NT2/D1 (cell line): ENCODE measurements at regions not wholly inside any gene's neighbourhood (a gene's known extent, or its start where the extent isn't known, plus 50 kb on each side); places are given as distances from the start of the nearest gene placed in this dataset.
A peak's percentile ranks its signal among the peaks of the same experiment; 100 is the strongest.

Experiments used
- DNase-seq: peaks from one replicate; pipeline ENCODE4 v3.0.0-alpha.2; 2011; ENCODE audit warnings: low read depth, low spot score
- H3K27me3 ChIP-seq: 2 replicates; pipeline ENCODE4 v1.6.0; 2011; ENCODE audit warnings: mild to moderate bottlenecking; ENCODE audit not compliant: insufficient read length, insufficient read depth
- H3K36me3 ChIP-seq: 2 replicates; pipeline ENCODE4 v1.6.1; 2011; ENCODE audit warnings: mild to moderate bottlenecking, low read length, mixed read lengths; ENCODE audit not compliant: insufficient read depth, insufficient read length
- H3K4me1 ChIP-seq: 2 replicates; pipeline ENCODE4 v1.5.1; 2011; ENCODE audit not compliant: insufficient read depth, insufficient read length
- H3K4me3 ChIP-seq: 2 replicates; pipeline ENCODE4 v1.5.1; 2011; ENCODE audit warnings: low read depth; ENCODE audit not compliant: insufficient read length
- H3K9ac ChIP-seq: 2 replicates; pipeline ENCODE4 v1.6.0; 2011; ENCODE audit warnings: low read depth; ENCODE audit not compliant: insufficient read length
- H3K9me3 ChIP-seq: 2 replicates; pipeline ENCODE4 v1.5.1; 2011; ENCODE audit warnings: mild to moderate bottlenecking, low read length; ENCODE audit not compliant: insufficient read depth
- SUZ12 ChIP-seq: IDR thresholded peaks from 2 replicates; pipeline ENCODE4 v1.6.1; 2011; ENCODE audit not compliant: insufficient read length, insufficient read depth; ENCODE audit errors: extremely low read depth
- YY1 ChIP-seq: IDR thresholded peaks from 2 replicates; pipeline ENCODE4 v1.6.1; 2011; ENCODE audit not compliant: insufficient read length, insufficient read depth
- ZNF274 ChIP-seq: IDR thresholded peaks from 2 replicates; pipeline ENCODE4 v1.6.1; 2011; ENCODE audit warnings: mild to moderate bottlenecking, low read depth, low read length

DNA sequence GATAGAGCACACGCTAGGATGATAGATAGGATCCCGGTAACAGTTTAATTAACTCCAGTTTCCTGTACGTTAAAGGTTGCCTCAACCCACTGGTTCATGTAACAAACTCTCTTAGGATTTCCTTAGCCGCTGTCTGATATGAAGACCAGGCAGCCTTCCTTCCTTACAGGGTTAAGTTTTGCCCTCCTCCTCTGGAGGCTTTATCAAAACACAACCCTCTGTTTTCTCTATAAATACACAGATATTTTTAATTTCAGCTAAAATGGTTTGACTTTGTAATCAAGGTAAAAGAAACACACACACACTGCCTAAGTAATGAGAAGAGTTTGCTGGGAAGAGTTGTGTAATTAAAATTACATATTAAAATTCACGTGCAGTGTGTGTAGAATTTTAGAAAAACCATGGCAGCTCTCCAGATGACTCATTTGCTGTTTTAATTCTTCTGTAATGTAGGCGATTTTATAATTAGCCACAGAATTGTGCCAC, 369.8 kb downstream of the CSNK1G3 start:
- H3K9me3 ChIP-seq = no peaks in the 10 kb centered on the region
- no peak overlapping the region for H3K4me3 ChIP-seq
- no peak for DNase-seq
- H3K36me3 ChIP-seq = no peaks in the 10 kb centered on the region
- TF ChIP-seq YY1 = no peak
- no peak for TF ChIP-seq SUZ12
- no peak for TF ChIP-seq ZNF274
- H3K27me3 ChIP-seq = no peaks in the 10 kb centered on the region
- no peaks in the 10 kb centered on the region for H3K4me1 ChIP-seq
- no peak overlapping the region for H3K9ac ChIP-seq

DNA sequence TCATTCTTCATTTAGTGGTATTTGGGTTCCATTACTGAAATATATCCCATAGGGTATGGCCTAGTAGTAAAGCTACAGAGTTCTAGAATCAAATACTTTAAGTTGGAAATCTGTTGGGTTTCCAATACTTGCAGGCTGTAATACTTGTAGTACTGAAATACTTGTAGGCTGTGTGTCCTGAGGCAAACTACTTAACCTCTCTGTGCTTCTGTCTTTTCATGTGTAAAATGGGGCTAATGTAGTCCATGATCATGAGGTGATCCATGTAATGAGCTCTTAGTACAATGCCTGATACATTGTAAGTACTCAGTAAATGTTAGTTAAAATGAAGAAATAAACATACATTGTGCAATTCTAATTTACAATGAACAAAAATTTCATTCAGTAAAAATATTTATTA, 368.9 kb downstream of the CSNK1G3 start:
- Histone ChIP-seq H3K36me3 (no peaks in the 10 kb centered on the region), H3K4me1 (peaks cover 2% of the 10 kb centered on the region), H3K9ac (no peak overlapping the region), H3K27me3 (no peaks in the 10 kb centered on the region), H3K9me3 (no peaks in the 10 kb centered on the region), H3K4me3 (no peak overlapping the region)
- no peak for DNase-seq
- TF ChIP-seq ZNF274 (no peak), YY1 (no peak), SUZ12 (no peak)

DNA sequence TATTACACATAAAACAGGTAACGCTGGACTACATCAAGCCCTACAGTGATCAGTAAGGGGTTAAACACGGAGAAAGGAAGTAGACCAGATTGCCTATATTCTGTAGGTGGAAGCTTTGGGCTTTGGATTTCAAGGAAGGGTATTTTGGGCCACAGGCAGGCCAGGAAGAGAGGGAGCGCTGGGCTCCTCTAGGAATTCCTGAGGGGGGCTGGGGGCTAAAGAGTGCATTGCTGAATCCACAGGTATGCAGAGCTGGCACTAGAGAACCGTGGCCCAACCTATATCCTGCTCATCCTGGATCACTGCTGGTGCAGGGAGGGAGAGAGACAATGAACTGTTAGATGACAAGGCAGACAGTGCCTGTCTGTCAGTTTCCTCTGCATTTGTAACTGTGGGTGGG, 367.1 kb downstream of the CSNK1G3 start:
- H3K4me3 ChIP-seq = no peak overlapping the region
- H3K9ac ChIP-seq = no peak overlapping the region
- H3K4me1 ChIP-seq = peaks cover 2% of the 10 kb centered on the region
- no peaks in the 10 kb centered on the region for H3K36me3 ChIP-seq
- DNase-seq = no peak
- H3K27me3 ChIP-seq = no peaks in the 10 kb centered on the region
- no peaks in the 10 kb centered on the region for H3K9me3 ChIP-seq
- TF ChIP-seq ZNF274 (no peak), YY1 (no peak), SUZ12 (no peak)

- Histone ChIP-seq H3K27me3 (no peaks in the 10 kb centered on the region), H3K36me3 (no peaks in the 10 kb centered on the region)
- DNase-seq = no peak
These were observed 364.4 kb downstream of the CSNK1G3 start for GRCh38 chr5:123876276-123876790.

GRCh38 chr5:123875561-123876275, 363.7 kb downstream of the CSNK1G3 start:
- peaks cover 2% of the 10 kb centered on the region for H3K4me1 ChIP-seq
- H3K27me3 ChIP-seq = no peaks in the 10 kb centered on the region
- peak; percentile 75 for DNase-seq
- no peak for TF ChIP-seq YY1
- TF ChIP-seq ZNF274 = no peak
- no peak for TF ChIP-seq SUZ12
- no peaks in the 10 kb centered on the region for H3K36me3 ChIP-seq
- no peaks in the 10 kb centered on the region for H3K9me3 ChIP-seq
- H3K4me3 ChIP-seq = no peak overlapping the region
- peak overlapping the region; percentile 44 for H3K9ac ChIP-seq

More at GRCh38 chr5:123876276-123876790, 364.4 kb downstream of the CSNK1G3 start:
- Histone ChIP-seq H3K4me1 (peaks cover 2% of the 10 kb centered on the region), H3K9ac (no peak overlapping the region), H3K4me3 (no peak overlapping the region), H3K9me3 (no peaks in the 10 kb centered on the region)
- TF ChIP-seq YY1 (no peak), SUZ12 (no peak), ZNF274 (no peak)

DNA sequence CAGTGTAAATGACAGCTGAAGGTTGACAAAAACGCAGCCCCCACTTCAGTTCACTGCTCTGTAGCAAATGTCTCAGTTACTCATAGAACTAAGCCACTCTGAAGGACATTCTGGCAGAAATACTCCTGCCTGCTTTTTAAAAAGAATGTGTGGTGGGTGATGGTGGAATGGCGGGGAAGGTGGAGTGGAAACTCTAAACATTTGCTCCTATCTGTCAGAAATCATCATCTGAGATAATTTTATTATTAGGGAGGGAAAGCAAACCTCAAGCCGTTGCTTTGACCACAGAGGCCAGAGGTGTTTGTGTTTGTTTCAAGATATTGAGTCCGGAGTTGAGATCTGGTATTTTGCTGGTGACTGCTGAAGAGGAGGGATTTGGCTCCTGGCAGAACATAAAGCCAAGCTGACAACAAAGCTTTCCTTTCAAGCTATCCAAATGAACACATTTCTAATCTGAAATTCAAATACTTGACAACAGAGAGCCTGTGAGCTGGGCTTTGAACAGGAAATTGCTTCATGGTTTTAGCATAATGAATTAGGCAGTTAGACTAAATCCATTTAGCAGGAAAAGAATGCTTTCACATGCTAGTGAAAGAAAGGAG, 362.7 kb downstream of the CSNK1G3 start:
- H3K4me3 ChIP-seq = no peak overlapping the region
- H3K9ac ChIP-seq = peak overlapping the region; percentile 26
- TF ChIP-seq ZNF274 (no peak), YY1 (no peak), SUZ12 (no peak)
- H3K4me1 ChIP-seq = peaks cover 2% of the 10 kb centered on the region
- peak; percentile 36 for DNase-seq
- no peaks in the 10 kb centered on the region for H3K36me3 ChIP-seq
- no peaks in the 10 kb centered on the region for H3K9me3 ChIP-seq
- H3K27me3 ChIP-seq = no peaks in the 10 kb centered on the region

- H3K9me3 ChIP-seq = no peaks in the 10 kb centered on the region
- H3K4me3 ChIP-seq = no peak overlapping the region
- no peak overlapping the region for H3K9ac ChIP-seq
- no peaks in the 10 kb centered on the region for H3K36me3 ChIP-seq
- TF ChIP-seq ZNF274 (no peak), SUZ12 (no peak), YY1 (no peak)
- no peak for DNase-seq
- H3K4me1 ChIP-seq = peaks cover 2% of the 10 kb centered on the region
- H3K27me3 ChIP-seq = no peaks in the 10 kb centered on the region
These were observed 361.9 kb downstream of the CSNK1G3 start for GRCh38 chr5:123873846-123874245.
